Glutamatergic neuron (in vitro differentiated cells): ENCODE measurements at regions not wholly inside any gene's neighbourhood (a gene's known extent, or its start where the extent isn't known, plus 50 kb on each side); places are given as distances from the start of the nearest gene placed in this dataset.

Experiments used
- DNase-seq: peaks from one replicate; pipeline ENCODE4 v3.0.0; 2022
- H3K27ac Mint-ChIP-seq: one replicate; pipeline ENCODE4 v1.8.0; 2020; ENCODE audit warnings: mild to moderate bottlenecking, mixed read lengths, inconsistent platforms; ENCODE audit not compliant: unreplicated experiment
- H3K27me3 Mint-ChIP-seq: one replicate; pipeline ENCODE4 v1.8.0; 2020; ENCODE audit warnings: mild to moderate bottlenecking, moderate library complexity, mixed read lengths, inconsistent platforms; ENCODE audit not compliant: unreplicated experiment
- H3K36me3 Mint-ChIP-seq: one replicate; pipeline ENCODE4 v1.8.0; 2020; ENCODE audit warnings: mild to moderate bottlenecking, mixed read lengths, inconsistent platforms; ENCODE audit not compliant: unreplicated experiment
- H3K4me1 Mint-ChIP-seq: one replicate; pipeline ENCODE4 v1.8.0; 2020; ENCODE audit warnings: mild to moderate bottlenecking, low read depth, mixed read lengths, inconsistent platforms; ENCODE audit not compliant: unreplicated experiment
- H3K4me3 Mint-ChIP-seq: one replicate; pipeline ENCODE4 v1.8.0; 2020; ENCODE audit warnings: mild to moderate bottlenecking, mixed read lengths, inconsistent platforms; ENCODE audit not compliant: unreplicated experiment
- H3K9me3 Mint-ChIP-seq: one replicate; pipeline ENCODE4 v1.8.0; 2020; ENCODE audit warnings: mild to moderate bottlenecking, moderate library complexity, mixed read lengths, inconsistent platforms; ENCODE audit not compliant: unreplicated experiment
- TF ChIP-seq, protein P1 (sequence below): fragments of 200-600 bp; sonication (generic); IDR thresholded peaks from one replicate; pipeline ENCODE4 v1.5.0; 2021; ENCODE audit not compliant: partially characterized antibody, unreplicated experiment

DNA sequence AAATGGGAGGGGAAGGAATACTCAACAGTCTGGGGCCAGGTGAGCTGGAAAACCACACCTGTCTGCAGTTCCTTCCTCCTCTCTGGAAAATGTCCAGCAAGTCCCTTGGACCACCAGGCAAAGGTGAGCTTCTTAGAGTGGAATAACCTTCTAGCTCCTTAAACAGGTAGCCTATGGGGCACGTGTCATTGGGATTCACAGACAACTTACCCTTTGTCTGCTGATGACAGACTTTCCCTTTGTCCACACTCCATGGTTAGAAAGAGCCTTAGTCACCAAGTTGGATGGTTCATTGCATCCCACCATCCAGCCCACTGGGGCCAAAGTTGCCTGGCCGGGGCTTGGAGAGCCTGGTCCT, 98.0 kb upstream of the ITGA6 start:
- DNase-seq: no peak
- H3K27me3 Mint-ChIP-seq: no peaks in the 10 kb centered on the region
- TF ChIP-seq, protein P1, sequence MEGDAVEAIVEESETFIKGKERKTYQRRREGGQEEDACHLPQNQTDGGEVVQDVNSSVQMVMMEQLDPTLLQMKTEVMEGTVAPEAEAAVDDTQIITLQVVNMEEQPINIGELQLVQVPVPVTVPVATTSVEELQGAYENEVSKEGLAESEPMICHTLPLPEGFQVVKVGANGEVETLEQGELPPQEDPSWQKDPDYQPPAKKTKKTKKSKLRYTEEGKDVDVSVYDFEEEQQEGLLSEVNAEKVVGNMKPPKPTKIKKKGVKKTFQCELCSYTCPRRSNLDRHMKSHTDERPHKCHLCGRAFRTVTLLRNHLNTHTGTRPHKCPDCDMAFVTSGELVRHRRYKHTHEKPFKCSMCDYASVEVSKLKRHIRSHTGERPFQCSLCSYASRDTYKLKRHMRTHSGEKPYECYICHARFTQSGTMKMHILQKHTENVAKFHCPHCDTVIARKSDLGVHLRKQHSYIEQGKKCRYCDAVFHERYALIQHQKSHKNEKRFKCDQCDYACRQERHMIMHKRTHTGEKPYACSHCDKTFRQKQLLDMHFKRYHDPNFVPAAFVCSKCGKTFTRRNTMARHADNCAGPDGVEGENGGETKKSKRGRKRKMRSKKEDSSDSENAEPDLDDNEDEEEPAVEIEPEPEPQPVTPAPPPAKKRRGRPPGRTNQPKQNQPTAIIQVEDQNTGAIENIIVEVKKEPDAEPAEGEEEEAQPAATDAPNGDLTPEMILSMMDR: no peak

GRCh38 chr2:172329774-172330671, 97.4 kb upstream of the ITGA6 start:
- H3K36me3 Mint-ChIP-seq: no peaks in the 10 kb centered on the region
- TF ChIP-seq, protein P1: no peak
- H3K4me3 Mint-ChIP-seq: no peak overlapping the region
- no peak for DNase-seq
- H3K27ac Mint-ChIP-seq: no peak overlapping the region
- no peaks in the 10 kb centered on the region for H3K27me3 Mint-ChIP-seq
- H3K4me1 Mint-ChIP-seq: peaks cover 2% of the 10 kb centered on the region
- H3K9me3 Mint-ChIP-seq: no peaks in the 10 kb centered on the region

More for the DNA sequence above, 98.0 kb upstream of the ITGA6 start:
- Mint-ChIP-seq H3K4me3 (no peak overlapping the region), H3K36me3 (no peaks in the 10 kb centered on the region), H3K27ac (no peak overlapping the region), H3K9me3 (no peaks in the 10 kb centered on the region), H3K4me1 (peaks cover 2% of the 10 kb centered on the region)

- Mint-ChIP-seq H3K27me3 (no peaks in the 10 kb centered on the region), H3K4me3 (no peak overlapping the region), H3K36me3 (no peaks in the 10 kb centered on the region), H3K4me1 (peaks cover 2% of the 10 kb centered on the region), H3K27ac (no peak overlapping the region), H3K9me3 (no peaks in the 10 kb centered on the region)
- no peak for DNase-seq
- TF ChIP-seq, protein P1: no peak
Measured at GRCh38 chr2:172332507-172332906, 94.9 kb upstream of the ITGA6 start.

GRCh38 chr2:172333235-172333977, 94.0 kb upstream of the ITGA6 start:
- DNase-seq: no peak
- no peaks in the 10 kb centered on the region for H3K9me3 Mint-ChIP-seq
- H3K36me3 Mint-ChIP-seq: no peaks in the 10 kb centered on the region
- no peak overlapping the region for H3K4me3 Mint-ChIP-seq
- no peaks in the 10 kb centered on the region for H3K27me3 Mint-ChIP-seq
- no peak overlapping the region for H3K27ac Mint-ChIP-seq
- H3K4me1 Mint-ChIP-seq: peaks cover 2% of the 10 kb centered on the region
- TF ChIP-seq, protein P1: no peak

GRCh38 chr2:172333978-172334330, 93.4 kb upstream of the ITGA6 start:
- Mint-ChIP-seq H3K27ac (no peak overlapping the region), H3K4me1 (peaks cover 2% of the 10 kb centered on the region), H3K4me3 (no peak overlapping the region), H3K9me3 (no peaks in the 10 kb centered on the region), H3K36me3 (no peaks in the 10 kb centered on the region), H3K27me3 (no peaks in the 10 kb centered on the region)
- DNase-seq: no peak
- TF ChIP-seq, protein P1: no peak
